Neural progenitor cell (in vitro differentiated cells): ENCODE measurements at regions not wholly inside any gene's neighbourhood (a gene's known extent, or its start where the extent isn't known, plus 50 kb on each side); places are given as distances from the start of the nearest gene placed in this dataset.

Experiments
- DNase-seq: peaks from one replicate; pipeline ENCODE4 v3.0.0-alpha.2; 2016; ENCODE audit warnings: low spot score
- H2AFZ ChIP-seq: fragments of 200-600 bp; sonication (generic); replicated peaks from 2 replicates; pipeline ENCODE4 v1.6.1; 2016; ENCODE audit warnings: antibody characterized with exemption
- H3F3A ChIP-seq: fragments of 200-600 bp; sonication (generic); 2 replicates; pipeline ENCODE4 v1.6.1; 2016; ENCODE audit warnings: antibody characterized with exemption, low read depth
- H3K27ac ChIP-seq: fragments of 200-600 bp; sonication (generic); 2 replicates; pipeline ENCODE4 v1.5.1; 2016; ENCODE audit warnings: mild to moderate bottlenecking
- H3K27me3 ChIP-seq: fragments of 200-600 bp; sonication (generic); 2 replicates; pipeline ENCODE4 v1.6.1; 2016; ENCODE audit warnings: mild to moderate bottlenecking, moderate library complexity
- H3K36me3 ChIP-seq: fragments of 200-600 bp; sonication (generic); 2 replicates; pipeline ENCODE4 v1.5.1; 2016
- H3K4me1 ChIP-seq: fragments of 200-600 bp; sonication (generic); 2 replicates; pipeline ENCODE4 v1.6.1; 2016; ENCODE audit warnings: mixed run types
- H3K4me2 ChIP-seq: fragments of 200-600 bp; sonication (generic); 2 replicates; pipeline ENCODE4 v1.6.1; 2016
- H3K4me3 ChIP-seq: fragments of 200-600 bp; sonication (generic); 2 replicates; pipeline ENCODE4 v1.5.1; 2016
- H3K79me2 ChIP-seq: fragments of 200-600 bp; sonication (generic); 2 replicates; pipeline ENCODE4 v1.6.1; 2016; ENCODE audit warnings: low read depth
- H3K9ac ChIP-seq: fragments of 200-600 bp; sonication (generic); 2 replicates; pipeline ENCODE4 v1.6.1; 2016
- H3K9me3 ChIP-seq: fragments of 200-600 bp; sonication (generic); 2 replicates; pipeline ENCODE4 v1.5.1; 2016; ENCODE audit warnings: low read depth
- H4K20me1 ChIP-seq: fragments of 200-600 bp; sonication (generic); 2 replicates; pipeline ENCODE4 v1.6.1; 2016; ENCODE audit warnings: low read depth
- H3K27ac Mint-ChIP-seq: 3 replicates; pipeline ENCODE4 v1.8.0; 2021; ENCODE audit warnings: mixed read lengths
- H3K27me3 Mint-ChIP-seq: 2 replicates; pipeline ENCODE4 v1.8.0; 2022; ENCODE audit warnings: low read depth, mild to moderate bottlenecking, inconsistent platforms, moderate library complexity, mixed read lengths; ENCODE audit not compliant: insufficient read depth
- H3K36me3 Mint-ChIP-seq: 3 replicates; pipeline ENCODE4 v1.8.0; 2021; ENCODE audit warnings: mixed read lengths
- H3K4me1 Mint-ChIP-seq: 3 replicates; pipeline ENCODE4 v1.8.0; 2021; ENCODE audit warnings: mixed read lengths
- H3K4me3 Mint-ChIP-seq: 3 replicates; pipeline ENCODE4 v1.8.0; 2021; ENCODE audit warnings: mild to moderate bottlenecking, moderate library complexity, mixed read lengths
- H3K9me3 Mint-ChIP-seq: 3 replicates; pipeline ENCODE4 v1.8.0; 2020; ENCODE audit warnings: mixed read lengths
- EZH2 ChIP-seq: fragments of 200-600 bp; sonication (generic); IDR thresholded peaks from 2 replicates; pipeline ENCODE4 v1.6.1; 2017; ENCODE audit warnings: antibody characterized with exemption, mild to moderate bottlenecking, moderate library complexity
- EZH2phosphoT487 ChIP-seq: fragments of 200-600 bp; sonication (generic); IDR thresholded peaks from 2 replicates; pipeline ENCODE4 v1.6.1; 2017; ENCODE audit warnings: antibody characterized with exemption
- TF ChIP-seq, protein P1 (sequence below): fragments of 200-600 bp; sonication (generic); IDR thresholded peaks from 2 replicates; pipeline ENCODE4 v1.5.1; 2017; ENCODE audit warnings: antibody characterized with exemption, mild to moderate bottlenecking

DNA sequence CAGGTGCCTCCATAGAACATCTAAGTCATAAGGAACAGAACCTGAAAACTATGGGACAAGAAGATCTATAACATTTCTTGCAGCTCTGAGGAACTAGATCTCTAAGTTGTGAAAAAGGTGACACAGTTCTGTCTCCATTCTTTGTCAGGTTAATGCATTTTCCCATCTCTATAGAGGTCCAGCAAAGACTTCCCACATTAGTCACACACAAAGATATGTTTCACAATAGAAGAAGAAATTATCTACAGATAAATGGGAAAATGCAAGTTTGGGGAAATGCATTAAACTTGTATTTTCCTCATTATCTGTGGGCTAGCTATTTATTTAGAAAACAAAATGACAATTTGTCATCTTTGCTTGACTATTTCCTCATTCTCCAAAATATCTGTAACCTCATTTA, 458.6 kb upstream of the PAPPA start:
- no peaks in the 10 kb centered on the region for H3K79me2 ChIP-seq
- H3K27ac ChIP-seq: no peak overlapping the region
- no peaks in the 10 kb centered on the region for H3K4me1 ChIP-seq
- no peaks in the 10 kb centered on the region for H3K27me3 ChIP-seq
- Mint-ChIP-seq H3K4me3 (no peak overlapping the region), H3K36me3 (no peaks in the 10 kb centered on the region), H3K27ac (no peak overlapping the region), H3K4me1 (no peaks in the 10 kb centered on the region), H3K27me3 (peaks cover 3% of the 10 kb centered on the region), H3K9me3 (no peaks in the 10 kb centered on the region)
- TF ChIP-seq EZH2phosphoT487 (no peak), EZH2 (no peak)
- TF ChIP-seq, protein P1, sequence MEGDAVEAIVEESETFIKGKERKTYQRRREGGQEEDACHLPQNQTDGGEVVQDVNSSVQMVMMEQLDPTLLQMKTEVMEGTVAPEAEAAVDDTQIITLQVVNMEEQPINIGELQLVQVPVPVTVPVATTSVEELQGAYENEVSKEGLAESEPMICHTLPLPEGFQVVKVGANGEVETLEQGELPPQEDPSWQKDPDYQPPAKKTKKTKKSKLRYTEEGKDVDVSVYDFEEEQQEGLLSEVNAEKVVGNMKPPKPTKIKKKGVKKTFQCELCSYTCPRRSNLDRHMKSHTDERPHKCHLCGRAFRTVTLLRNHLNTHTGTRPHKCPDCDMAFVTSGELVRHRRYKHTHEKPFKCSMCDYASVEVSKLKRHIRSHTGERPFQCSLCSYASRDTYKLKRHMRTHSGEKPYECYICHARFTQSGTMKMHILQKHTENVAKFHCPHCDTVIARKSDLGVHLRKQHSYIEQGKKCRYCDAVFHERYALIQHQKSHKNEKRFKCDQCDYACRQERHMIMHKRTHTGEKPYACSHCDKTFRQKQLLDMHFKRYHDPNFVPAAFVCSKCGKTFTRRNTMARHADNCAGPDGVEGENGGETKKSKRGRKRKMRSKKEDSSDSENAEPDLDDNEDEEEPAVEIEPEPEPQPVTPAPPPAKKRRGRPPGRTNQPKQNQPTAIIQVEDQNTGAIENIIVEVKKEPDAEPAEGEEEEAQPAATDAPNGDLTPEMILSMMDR: no peak
- DNase-seq: no peak
- no peaks in the 10 kb centered on the region for H3K36me3 ChIP-seq
- H3K4me2 ChIP-seq: no peak overlapping the region
- H3F3A ChIP-seq: no peaks in the 10 kb centered on the region
- no peak overlapping the region for H2AFZ ChIP-seq
- H3K9me3 ChIP-seq: no peaks in the 10 kb centered on the region
- no peak overlapping the region for H3K4me3 ChIP-seq
- no peak overlapping the region for H3K9ac ChIP-seq
- no peaks in the 10 kb centered on the region for H4K20me1 ChIP-seq

DNA sequence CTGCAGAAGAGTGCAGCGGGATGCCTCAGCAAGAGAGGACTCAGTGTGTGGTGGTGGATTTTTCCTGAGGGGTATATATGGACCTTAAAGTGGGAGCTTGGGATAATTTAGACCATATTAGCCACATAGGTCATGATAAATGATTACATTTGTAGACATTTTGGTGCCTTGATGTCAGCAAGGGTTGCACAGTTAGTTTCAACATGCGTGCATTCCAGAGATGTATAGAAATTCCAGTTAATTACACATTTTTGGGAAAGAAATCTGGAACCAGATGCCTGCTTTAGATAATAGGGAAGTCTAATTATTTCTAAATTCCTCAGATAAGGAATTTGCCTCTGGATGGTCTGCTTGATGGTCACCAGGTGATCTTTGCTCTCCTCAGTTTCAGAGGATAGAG, 440.6 kb upstream of the PAPPA start:
- Histone ChIP-seq H3K4me3 (no peak overlapping the region), H4K20me1 (no peaks in the 10 kb centered on the region), H3K79me2 (no peaks in the 10 kb centered on the region), H2AFZ (no peak overlapping the region), H3K36me3 (no peaks in the 10 kb centered on the region), H3K9ac (no peak overlapping the region), H3K9me3 (no peaks in the 10 kb centered on the region), H3K27ac (no peak overlapping the region), H3K4me1 (no peaks in the 10 kb centered on the region), H3F3A (no peaks in the 10 kb centered on the region), H3K4me2 (no peak overlapping the region), H3K27me3 (no peaks in the 10 kb centered on the region)
- Mint-ChIP-seq H3K27ac (no peak overlapping the region), H3K4me1 (no peaks in the 10 kb centered on the region), H3K4me3 (no peak overlapping the region), H3K27me3 (no peaks in the 10 kb centered on the region), H3K36me3 (no peaks in the 10 kb centered on the region), H3K9me3 (peaks cover 2% of the 10 kb centered on the region)
- TF ChIP-seq EZH2 (no peak), EZH2phosphoT487 (no peak)
- TF ChIP-seq, protein P1: no peak
- no peak for DNase-seq

DNA sequence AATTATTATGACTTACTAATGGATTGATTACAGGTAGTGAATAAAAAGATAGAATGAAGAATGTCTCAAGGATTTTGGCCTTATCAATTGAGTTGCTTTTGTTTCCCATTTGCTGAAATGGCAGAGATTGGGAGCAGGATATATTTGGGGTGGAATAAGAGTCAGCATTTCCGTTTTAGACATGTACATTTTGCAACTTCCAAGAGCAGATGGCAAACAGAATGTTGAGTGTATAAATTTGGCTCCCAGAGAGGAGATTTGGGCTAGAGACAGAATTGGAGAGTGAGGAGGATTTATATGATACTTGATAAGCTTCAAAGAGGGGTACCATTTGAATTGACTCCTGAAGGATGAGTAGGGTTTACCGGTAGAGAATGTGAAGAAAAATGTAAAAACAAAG, 437.9 kb upstream of the PAPPA start:
- Histone ChIP-seq H3K4me2 (no peak overlapping the region), H4K20me1 (no peaks in the 10 kb centered on the region), H3K27ac (no peak overlapping the region), H3F3A (no peaks in the 10 kb centered on the region), H3K27me3 (no peaks in the 10 kb centered on the region), H3K36me3 (no peaks in the 10 kb centered on the region), H3K9me3 (no peaks in the 10 kb centered on the region), H2AFZ (no peak overlapping the region), H3K4me1 (no peaks in the 10 kb centered on the region), H3K4me3 (no peak overlapping the region), H3K9ac (no peak overlapping the region), H3K79me2 (no peaks in the 10 kb centered on the region)
- H3K9me3 Mint-ChIP-seq: no peaks in the 10 kb centered on the region
- no peak overlapping the region for H3K27ac Mint-ChIP-seq
- no peak for TF ChIP-seq EZH2
- no peaks in the 10 kb centered on the region for H3K4me1 Mint-ChIP-seq
- no peak for DNase-seq
- no peaks in the 10 kb centered on the region for H3K27me3 Mint-ChIP-seq
- H3K4me3 Mint-ChIP-seq: no peak overlapping the region
- no peaks in the 10 kb centered on the region for H3K36me3 Mint-ChIP-seq

DNA sequence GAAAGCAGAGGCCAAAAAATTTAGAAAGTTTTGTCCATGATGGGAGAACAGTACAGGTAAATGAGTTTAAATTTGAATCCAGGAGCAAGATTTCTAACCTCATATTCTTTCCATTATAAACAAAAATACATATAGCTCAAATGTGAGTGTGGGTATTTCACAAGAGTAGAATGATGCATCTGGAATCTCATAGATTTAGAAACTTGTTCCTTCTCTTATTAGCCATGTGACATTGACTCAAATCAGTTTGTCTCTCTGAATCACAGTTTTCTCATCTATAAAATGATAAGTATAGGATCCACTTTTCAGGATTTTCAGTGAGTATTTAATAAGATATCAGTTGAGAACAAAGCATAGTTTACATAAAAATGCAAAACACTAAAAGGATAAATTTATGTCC, 436.3 kb upstream of the PAPPA start:
- H3K27ac Mint-ChIP-seq: no peak overlapping the region
- Histone ChIP-seq H4K20me1 (no peaks in the 10 kb centered on the region), H3K9me3 (no peaks in the 10 kb centered on the region), H3K79me2 (no peaks in the 10 kb centered on the region), H3K9ac (no peak overlapping the region), H3K36me3 (no peaks in the 10 kb centered on the region), H3K27me3 (no peaks in the 10 kb centered on the region), H3K4me1 (no peaks in the 10 kb centered on the region), H3K27ac (no peak overlapping the region), H3K4me3 (no peak overlapping the region), H2AFZ (no peak overlapping the region), H3K4me2 (no peak overlapping the region), H3F3A (no peaks in the 10 kb centered on the region)
- no peaks in the 10 kb centered on the region for H3K27me3 Mint-ChIP-seq
- H3K9me3 Mint-ChIP-seq: no peaks in the 10 kb centered on the region
- no peaks in the 10 kb centered on the region for H3K4me1 Mint-ChIP-seq
- TF ChIP-seq EZH2 (no peak), EZH2phosphoT487 (no peak)
- TF ChIP-seq, protein P1: no peak
- H3K36me3 Mint-ChIP-seq: no peaks in the 10 kb centered on the region
- H3K4me3 Mint-ChIP-seq: no peak overlapping the region
- DNase-seq: no peak
